ENCODE measurements at regions not wholly inside any gene's neighbourhood (a gene's known extent, or its start where the extent isn't known, plus 50 kb on each side); places are given as distances from the start of the nearest gene placed in this dataset.
A peak's percentile ranks its signal among the peaks of the same experiment; 100 is the strongest.
"Not testable (repeated sequence)": the region's sequence is repeated elsewhere in the genome, so short reads cannot be mapped to it uniquely, and the experiment has no call there.

GRCh38 chrX:85666471-85666870 lies 287.0 kb upstream of the POF1B start:
- no peak overlapping the region for H3K4me3 Mint-ChIP-seq (ENCODE audit: unreplicated experiment)
- no peak overlapping the region for H3K27ac Mint-ChIP-seq (ENCODE audit: unreplicated experiment)
- no peak for TF ChIP-seq CTCF (IDR thresholded peaks at IDR 0.05; ENCODE audit: partially characterized antibody, unreplicated experiment)
- no peaks in the 10 kb centered on the region for H3K4me1 Mint-ChIP-seq (ENCODE audit: low read depth, unreplicated experiment)
- H3K9me3 Mint-ChIP-seq (ENCODE audit: unreplicated experiment) = peaks cover 1% of the 10 kb centered on the region
- no peaks in the 10 kb centered on the region for H3K27me3 Mint-ChIP-seq (ENCODE audit: unreplicated experiment)
- no peak for DNase-seq
- H3K36me3 Mint-ChIP-seq (ENCODE audit: unreplicated experiment) = no peaks in the 10 kb centered on the region

- not testable (repeated sequence) for H3K36me3 Mint-ChIP-seq (ENCODE audit: unreplicated experiment); H3K4me1 Mint-ChIP-seq (ENCODE audit: low read depth, unreplicated experiment); DNase-seq; H3K9me3 Mint-ChIP-seq (ENCODE audit: unreplicated experiment); H3K4me3 Mint-ChIP-seq (ENCODE audit: unreplicated experiment); H3K27me3 Mint-ChIP-seq (ENCODE audit: unreplicated experiment); H3K27ac Mint-ChIP-seq (ENCODE audit: unreplicated experiment)
Observed at GRCh38 chrX:85663970-85664369, 284.5 kb upstream of the POF1B start.

GRCh38 chrX:85630901-85631300 lies 251.4 kb upstream of the POF1B start:
- H3K9me3 Mint-ChIP-seq (ENCODE audit: unreplicated experiment) = no peaks in the 10 kb centered on the region
- H3K4me3 Mint-ChIP-seq (ENCODE audit: unreplicated experiment) = no peak overlapping the region
- H3K27me3 Mint-ChIP-seq (ENCODE audit: unreplicated experiment) = no peaks in the 10 kb centered on the region
- TF ChIP-seq CTCF (IDR thresholded peaks at IDR 0.05; ENCODE audit: partially characterized antibody, unreplicated experiment) = no peak
- no peaks in the 10 kb centered on the region for H3K36me3 Mint-ChIP-seq (ENCODE audit: unreplicated experiment)
- no peak overlapping the region for H3K27ac Mint-ChIP-seq (ENCODE audit: unreplicated experiment)
- no peaks in the 10 kb centered on the region for H3K4me1 Mint-ChIP-seq (ENCODE audit: low read depth, unreplicated experiment)
- DNase-seq = no peak

GRCh38 chrX:85627363-85627762 lies 247.9 kb upstream of the POF1B start:
- TF ChIP-seq CTCF (IDR thresholded peaks at IDR 0.05; ENCODE audit: partially characterized antibody, unreplicated experiment) = peak; percentile 45
- Mint-ChIP-seq H3K36me3 (ENCODE audit: unreplicated experiment) (peaks cover 9% of the 10 kb centered on the region), H3K27me3 (ENCODE audit: unreplicated experiment) (no peaks in the 10 kb centered on the region), H3K9me3 (ENCODE audit: unreplicated experiment) (no peaks in the 10 kb centered on the region), H3K4me3 (ENCODE audit: unreplicated experiment) (no peak overlapping the region), H3K27ac (ENCODE audit: unreplicated experiment) (no peak overlapping the region), H3K4me1 (ENCODE audit: low read depth, unreplicated experiment) (no peaks in the 10 kb centered on the region)
- DNase-seq = no peak

- H3K36me3 Mint-ChIP-seq (ENCODE audit: unreplicated experiment) = peaks cover 9% of the 10 kb centered on the region
- H3K27me3 Mint-ChIP-seq (ENCODE audit: unreplicated experiment) = peaks cover 3% of the 10 kb centered on the region
- TF ChIP-seq CTCF (IDR thresholded peaks at IDR 0.05; ENCODE audit: partially characterized antibody, unreplicated experiment) = no peak
- no peaks in the 10 kb centered on the region for H3K9me3 Mint-ChIP-seq (ENCODE audit: unreplicated experiment)
- H3K27ac Mint-ChIP-seq (ENCODE audit: unreplicated experiment) = no peak overlapping the region
- no peak overlapping the region for H3K4me3 Mint-ChIP-seq (ENCODE audit: unreplicated experiment)
- no peaks in the 10 kb centered on the region for H3K4me1 Mint-ChIP-seq (ENCODE audit: low read depth, unreplicated experiment)
- DNase-seq = no peak
Observed at GRCh38 chrX:85622635-85623034, 243.2 kb upstream of the POF1B start.

- Mint-ChIP-seq H3K4me1 (ENCODE audit: low read depth, unreplicated experiment) (no peaks in the 10 kb centered on the region), H3K9me3 (ENCODE audit: unreplicated experiment) (no peaks in the 10 kb centered on the region), H3K4me3 (ENCODE audit: unreplicated experiment) (no peak overlapping the region), H3K27ac (ENCODE audit: unreplicated experiment) (no peak overlapping the region), H3K36me3 (ENCODE audit: unreplicated experiment) (peaks cover 9% of the 10 kb centered on the region), H3K27me3 (ENCODE audit: unreplicated experiment) (peaks cover 3% of the 10 kb centered on the region)
- no peak for DNase-seq
- no peak for TF ChIP-seq CTCF (IDR thresholded peaks at IDR 0.05; ENCODE audit: partially characterized antibody, unreplicated experiment)
Observed at GRCh38 chrX:85620466-85620865, 241.0 kb upstream of the POF1B start.
